ENCODE measurements at regions not wholly inside any gene's neighbourhood (a gene's known extent, or its start where the extent isn't known, plus 50 kb on each side); places are given as distances from the start of the nearest gene placed in this dataset.

GRCh38 chr10:30518907-30519306 lies 84.9 kb downstream of the MAP3K8 start:
- H3K4me3 ChIP-seq (ENCODE audit: low read depth, low read length), result no peak overlapping the region
- TF ChIP-seq CTCF (IDR thresholded peaks at IDR 0.05; ENCODE audit: control insufficient read depth, extremely low read depth, insufficient read depth), result no peak
- DNase-seq (ENCODE audit: low read depth), result no peak

Measured in LNCaP clone FGC (cell line).